RWPE1 (cell line): ENCODE measurements at regions not wholly inside any gene's neighbourhood (a gene's known extent, or its start where the extent isn't known, plus 50 kb on each side); places are given as distances from the start of the nearest gene placed in this dataset.
A peak's percentile ranks its signal among the peaks of the same experiment; 100 is the strongest.

Experiments used
- CTCF ChIA-PET: fragments of 350-600 bp; sonication (Branson Sonifier 250); formaldehyde crosslinking; extraction: SDS; loops from one replicate; lab custom pipeline; 2021; lab: Yijun Ruan, JAX
- POLR2A ChIA-PET: fragments of 400-600 bp; formaldehyde crosslinking; extraction: SDS; loops from one replicate; lab custom pipeline; 2020; ENCODE audit warnings: antibody characterized with exemption; ENCODE audit not compliant: low non-redundant PET; lab: Yijun Ruan, JAX
- DNase-seq: peaks from one replicate; pipeline ENCODE4 v3.0.0; 2012; ENCODE audit warnings: low spot score
- H3K27ac ChIP-seq: fragments of 450-650 bp; 2 replicates; pipeline ENCODE4 v1.5.1; 2017
- TF ChIP-seq, protein P1 (sequence below): fragments of 450-650 bp; conservative IDR thresholded peaks from 2 replicates; pipeline ENCODE4 v1.5.1; 2017; ENCODE audit warnings: low read depth, mild to moderate bottlenecking

DNA sequence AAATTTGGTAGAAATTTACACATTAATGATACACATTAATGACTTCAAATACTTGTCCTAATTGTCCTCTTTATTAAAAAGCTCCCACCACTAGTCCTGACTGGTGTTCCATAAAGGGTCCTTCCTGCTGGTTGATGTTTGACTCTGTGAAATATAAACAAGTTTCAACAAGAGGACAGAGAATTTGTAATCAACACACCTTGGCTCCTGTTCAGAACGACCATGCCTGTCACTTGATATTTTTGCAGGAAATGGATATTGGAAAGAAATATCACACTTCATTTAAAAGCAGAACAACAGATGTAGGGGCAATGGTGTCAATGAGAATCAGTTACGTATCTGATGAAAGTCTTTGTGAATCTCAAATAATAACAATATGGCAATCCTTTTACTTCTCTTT, 211.7 kb downstream of the ENC1 start:
- no peak for DNase-seq
- POLR2A ChIA-PET, result no interaction called here
- no peak overlapping the region for H3K27ac ChIP-seq
- CTCF ChIA-PET, result no interaction called here
- TF ChIP-seq, protein P1, sequence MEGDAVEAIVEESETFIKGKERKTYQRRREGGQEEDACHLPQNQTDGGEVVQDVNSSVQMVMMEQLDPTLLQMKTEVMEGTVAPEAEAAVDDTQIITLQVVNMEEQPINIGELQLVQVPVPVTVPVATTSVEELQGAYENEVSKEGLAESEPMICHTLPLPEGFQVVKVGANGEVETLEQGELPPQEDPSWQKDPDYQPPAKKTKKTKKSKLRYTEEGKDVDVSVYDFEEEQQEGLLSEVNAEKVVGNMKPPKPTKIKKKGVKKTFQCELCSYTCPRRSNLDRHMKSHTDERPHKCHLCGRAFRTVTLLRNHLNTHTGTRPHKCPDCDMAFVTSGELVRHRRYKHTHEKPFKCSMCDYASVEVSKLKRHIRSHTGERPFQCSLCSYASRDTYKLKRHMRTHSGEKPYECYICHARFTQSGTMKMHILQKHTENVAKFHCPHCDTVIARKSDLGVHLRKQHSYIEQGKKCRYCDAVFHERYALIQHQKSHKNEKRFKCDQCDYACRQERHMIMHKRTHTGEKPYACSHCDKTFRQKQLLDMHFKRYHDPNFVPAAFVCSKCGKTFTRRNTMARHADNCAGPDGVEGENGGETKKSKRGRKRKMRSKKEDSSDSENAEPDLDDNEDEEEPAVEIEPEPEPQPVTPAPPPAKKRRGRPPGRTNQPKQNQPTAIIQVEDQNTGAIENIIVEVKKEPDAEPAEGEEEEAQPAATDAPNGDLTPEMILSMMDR, result no peak

- POLR2A ChIA-PET, result no interaction called here
- CTCF ChIA-PET, result no interaction called here
- H3K27ac ChIP-seq, result no peak overlapping the region
Measured at GRCh38 chr5:74428275-74428674, 212.3 kb downstream of the ENC1 start.

DNA sequence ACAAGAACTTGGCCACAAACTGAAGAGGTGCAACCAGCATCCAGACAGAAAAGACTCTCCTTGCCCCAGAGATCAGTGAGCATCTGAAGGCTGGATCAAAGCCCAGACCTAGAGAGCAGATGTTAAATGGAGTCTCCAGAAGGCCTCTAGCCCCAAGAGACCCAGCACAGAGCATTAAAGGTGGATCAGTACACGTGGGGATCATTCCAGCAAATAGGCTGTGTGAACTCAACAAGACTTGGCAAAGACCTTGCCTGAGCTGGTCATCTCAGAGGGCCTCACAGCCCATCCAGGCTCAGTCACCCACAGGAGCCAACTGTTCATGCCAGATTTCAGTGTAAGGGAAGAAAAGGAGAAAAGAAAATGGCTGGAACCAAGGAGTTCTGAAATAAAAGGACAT, 214.0 kb downstream of the ENC1 start:
- no peak for DNase-seq
- ChIA-PET CTCF (no interaction called here), POLR2A (no interaction called here)
- no peak overlapping the region for H3K27ac ChIP-seq
- TF ChIP-seq, protein P1, result no peak

More at GRCh38 chr5:74428275-74428674, 212.3 kb downstream of the ENC1 start:
- DNase-seq, result no peak
- TF ChIP-seq, protein P1, result no peak

DNA sequence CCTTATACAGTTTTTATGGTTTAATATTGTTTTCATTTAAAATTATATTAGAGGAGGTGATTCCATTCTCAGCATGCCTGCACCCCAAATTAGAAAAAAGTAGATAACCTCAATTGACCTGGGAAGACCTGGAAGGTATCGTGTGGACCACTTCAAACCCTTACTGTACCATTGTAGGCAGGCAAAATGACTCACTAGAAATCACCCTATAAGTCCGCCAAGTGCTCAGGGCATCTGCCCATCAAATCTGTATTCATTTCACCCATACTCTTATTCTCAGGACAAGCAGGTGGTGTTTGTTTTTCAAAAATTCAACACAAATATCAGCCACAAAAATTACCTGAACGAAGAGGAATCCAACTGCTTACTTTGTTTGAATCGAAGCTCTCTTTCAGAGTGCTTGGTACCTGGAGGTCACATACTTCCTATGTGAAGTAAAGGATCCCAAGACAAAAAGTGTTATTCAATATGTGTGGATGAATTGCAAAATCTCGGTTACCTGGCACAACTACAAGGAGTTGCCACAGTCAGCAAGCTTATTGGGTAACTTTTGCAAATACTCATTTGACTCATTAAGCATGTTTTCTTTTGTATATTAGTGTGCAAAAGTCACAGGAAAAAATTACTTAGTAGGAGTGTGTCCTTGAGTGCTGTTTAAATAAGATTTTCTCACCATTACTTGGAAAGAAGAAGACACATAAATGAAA, 216.2 kb downstream of the ENC1 start:
- TF ChIP-seq, protein P1, result no peak
- POLR2A ChIA-PET, result no interaction called here
- DNase-seq, result peak; percentile 80
- CTCF ChIA-PET, result interaction anchor here (0.7 kb wide), 1 partner anchor 191 kb away, joined by 3 read pairs; no protein-coding TSS in a partner anchor
- H3K27ac ChIP-seq, result no peak overlapping the region

DNA sequence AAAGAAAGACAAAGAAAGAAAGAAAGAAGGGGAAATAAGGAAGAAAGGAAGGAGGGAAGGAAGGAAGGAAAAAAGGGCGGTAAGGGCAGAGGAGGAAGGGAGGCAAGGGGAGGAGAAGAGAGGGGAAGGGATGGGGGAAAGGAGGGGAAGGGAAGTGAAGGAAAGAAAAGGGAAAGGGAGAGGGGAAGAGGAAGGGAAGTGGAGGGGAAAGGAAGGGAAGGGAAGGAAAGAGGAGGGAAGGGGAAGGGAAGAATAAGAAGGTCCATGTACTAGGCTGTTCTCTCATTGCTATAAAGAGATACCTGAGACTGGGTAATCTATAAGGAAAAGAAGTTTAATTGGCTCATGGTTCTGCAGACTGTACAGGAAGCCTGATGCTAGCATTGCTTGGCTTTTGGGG, 217.1 kb downstream of the ENC1 start:
- CTCF ChIA-PET, result no interaction called here
- DNase-seq, result no peak
- POLR2A ChIA-PET, result no interaction called here
- H3K27ac ChIP-seq, result no peak overlapping the region
- TF ChIP-seq, protein P1, result no peak

- TF ChIP-seq, protein P1, result no peak
- no peak overlapping the region for H3K27ac ChIP-seq
- ChIA-PET CTCF (interaction anchor here (0.7 kb wide), 1 partner anchor 309 kb away, joined by 3 read pairs; no protein-coding TSS in a partner anchor), POLR2A (no interaction called here)
- no peak for DNase-seq
Measured at GRCh38 chr5:74422671-74423070, 217.9 kb downstream of the ENC1 start.
